GM18873 (cell line): ENCODE measurements at regions not wholly inside any gene's neighbourhood (a gene's known extent, or its start where the extent isn't known, plus 50 kb on each side); places are given as distances from the start of the nearest gene placed in this dataset.
"Not testable (repeated sequence)": the region's sequence is repeated elsewhere in the genome, so short reads cannot be mapped to it uniquely, and the experiment has no call there.

Experiments
- ATAC-seq: cut with Tn5 transposase; IDR thresholded peaks from one replicate; pipeline ENCODE4 v1.9.1; 2021; ENCODE audit warnings: mild to moderate bottlenecking, moderate library complexity, moderate number of reproducible peaks; ENCODE audit not compliant: unreplicated experiment, low FRiP score

DNA sequence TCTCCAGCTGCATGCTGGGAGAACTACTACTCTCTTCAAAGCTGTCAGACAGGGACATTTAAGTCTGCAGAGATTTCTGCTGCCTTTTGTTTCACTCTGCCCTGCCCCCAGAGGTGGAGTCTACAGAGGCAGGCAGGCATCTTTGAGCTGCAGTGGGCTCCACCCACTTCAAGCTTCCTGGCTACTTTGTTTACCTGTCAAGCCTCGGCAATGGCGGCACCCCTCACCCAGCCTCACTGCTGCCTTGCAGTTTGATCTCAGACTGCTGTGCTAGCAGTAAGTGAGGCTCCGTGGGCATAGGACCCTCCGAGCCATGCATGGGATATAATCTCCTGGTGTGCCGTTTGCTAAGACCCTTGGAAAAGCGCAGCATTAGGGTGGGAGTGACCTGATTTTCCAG is 61.7 kb downstream of the DMRTA1 start:
- ATAC-seq = not testable (repeated sequence)

DNA sequence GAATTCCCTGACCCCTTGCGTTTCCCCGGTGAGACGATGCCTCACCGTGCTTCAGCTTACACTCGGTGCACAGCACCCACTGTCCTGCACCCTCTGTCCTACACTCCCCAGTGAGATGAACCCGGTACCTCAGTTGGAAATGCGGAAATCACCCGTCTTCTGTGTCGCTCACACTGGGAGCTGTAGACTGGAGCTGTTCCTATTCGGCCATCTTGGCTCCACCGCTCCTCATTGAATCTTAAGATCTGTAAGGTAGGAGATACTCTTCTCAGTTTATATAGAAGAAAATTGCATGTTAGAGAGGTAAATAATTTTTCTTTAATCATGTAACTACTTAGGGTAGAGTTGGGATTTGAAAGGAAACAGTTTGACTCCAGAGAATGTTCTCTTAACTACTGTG is 62.2 kb downstream of the DMRTA1 start:
- no peak for ATAC-seq

DNA sequence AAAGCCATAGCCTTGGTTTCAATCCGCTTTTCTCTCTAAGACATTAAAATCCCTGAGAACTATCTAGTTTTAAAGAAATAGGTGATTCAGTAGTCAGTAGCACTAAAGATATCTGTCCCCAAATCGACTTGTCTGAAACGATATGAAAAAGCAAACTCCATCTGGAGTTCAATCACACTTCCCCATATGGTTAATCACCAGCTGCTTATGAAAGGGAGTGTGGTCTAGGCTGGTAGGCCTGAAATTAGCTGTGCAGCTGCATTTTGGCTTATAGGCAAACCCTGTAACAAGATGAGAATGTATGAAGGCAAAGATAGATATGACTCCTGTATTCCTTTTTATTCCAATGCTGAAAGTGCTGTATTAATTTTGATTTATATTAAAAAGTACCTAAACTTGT is 65.9 kb downstream of the DMRTA1 start:
- peak; percentile 80 for ATAC-seq

DNA sequence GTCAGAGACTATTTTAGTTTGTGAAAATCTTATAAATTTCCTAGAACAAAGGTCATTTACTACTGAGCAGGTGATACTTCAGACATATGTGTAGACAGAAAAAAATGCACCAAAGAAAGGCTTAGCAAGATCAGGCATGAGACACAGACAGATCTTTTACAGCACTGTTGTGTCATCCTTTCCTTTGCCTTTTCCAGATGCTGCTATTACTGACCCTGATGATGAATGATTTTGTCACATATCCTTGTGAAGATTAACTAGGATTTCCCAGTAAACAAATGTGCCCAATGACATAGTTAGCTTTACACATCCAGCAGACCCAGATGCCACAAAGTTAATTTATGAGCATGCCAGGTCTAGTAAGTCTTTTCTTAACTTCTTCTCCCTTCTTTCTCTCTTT is 68.2 kb downstream of the DMRTA1 start:
- ATAC-seq = no peak

DNA sequence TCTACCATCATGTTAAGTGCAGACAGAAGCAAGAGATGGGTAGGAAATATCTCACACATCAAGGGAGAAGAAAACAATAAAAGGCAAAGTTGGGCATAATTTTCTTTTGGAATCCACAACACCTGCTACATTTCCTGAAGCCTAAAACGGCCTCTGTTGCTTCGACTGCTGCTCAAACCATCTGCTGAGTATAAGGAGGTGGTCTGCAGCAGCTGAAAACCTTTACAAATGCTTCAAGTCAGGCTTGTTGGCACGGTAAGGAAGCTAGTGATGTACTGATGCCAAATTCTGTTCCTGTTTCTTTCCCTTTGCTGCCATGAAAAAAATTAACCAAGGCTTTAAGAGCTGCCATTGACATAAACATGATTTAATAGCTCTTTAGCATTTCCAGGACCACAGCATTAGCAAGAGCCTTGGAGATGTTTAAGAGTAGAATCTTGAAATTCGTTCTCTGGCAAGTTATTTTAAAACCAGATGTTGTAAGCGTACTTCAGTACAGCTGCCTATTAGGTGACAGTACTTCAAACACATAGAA is 75.6 kb downstream of the DMRTA1 start:
- ATAC-seq = no peak

- no peak for ATAC-seq
Measured at GRCh38 chr9:22528485-22528884, 81.9 kb downstream of the DMRTA1 start.

GRCh38 chr9:22529426-22530199 is 83.0 kb downstream of the DMRTA1 start:
- no peak for ATAC-seq

DNA sequence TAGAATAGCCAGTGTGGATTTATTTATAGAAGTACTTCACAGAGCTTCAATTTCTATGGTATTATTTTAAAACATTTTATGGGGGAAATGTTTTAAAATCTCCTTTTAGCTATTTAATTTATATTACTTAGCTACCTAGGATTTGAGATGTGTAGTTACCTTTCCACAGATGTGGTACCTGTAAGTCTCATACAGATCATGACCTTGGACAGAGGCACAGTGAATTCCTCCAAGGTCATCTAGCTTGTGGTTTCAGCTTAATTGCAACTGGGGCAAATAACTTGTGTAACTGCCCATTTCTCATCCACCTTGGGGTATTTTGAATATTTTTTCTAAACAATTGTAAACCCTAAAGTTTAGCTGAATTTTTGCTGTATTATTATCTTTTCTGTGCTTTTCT is 89.2 kb downstream of the DMRTA1 start:
- no peak for ATAC-seq

DNA sequence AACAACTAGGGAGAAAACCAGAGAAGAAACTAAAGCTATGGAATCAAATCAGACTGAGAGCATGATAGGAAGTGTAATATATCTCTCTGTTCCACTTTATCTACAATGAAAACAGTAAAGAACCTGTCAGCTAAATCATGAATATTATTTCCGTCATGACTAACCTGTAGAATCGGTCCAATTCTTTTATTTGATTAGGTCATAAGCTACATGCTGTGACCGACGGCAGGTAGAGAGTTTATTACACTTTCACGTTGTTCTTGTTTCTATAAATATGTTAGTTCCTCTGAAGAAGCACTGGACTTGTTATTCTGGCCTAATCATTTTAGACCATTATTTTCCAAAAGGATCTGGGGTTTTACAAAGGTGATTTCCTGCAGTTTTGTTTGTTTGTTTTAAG is 91.1 kb downstream of the DMRTA1 start:
- no peak for ATAC-seq

DNA sequence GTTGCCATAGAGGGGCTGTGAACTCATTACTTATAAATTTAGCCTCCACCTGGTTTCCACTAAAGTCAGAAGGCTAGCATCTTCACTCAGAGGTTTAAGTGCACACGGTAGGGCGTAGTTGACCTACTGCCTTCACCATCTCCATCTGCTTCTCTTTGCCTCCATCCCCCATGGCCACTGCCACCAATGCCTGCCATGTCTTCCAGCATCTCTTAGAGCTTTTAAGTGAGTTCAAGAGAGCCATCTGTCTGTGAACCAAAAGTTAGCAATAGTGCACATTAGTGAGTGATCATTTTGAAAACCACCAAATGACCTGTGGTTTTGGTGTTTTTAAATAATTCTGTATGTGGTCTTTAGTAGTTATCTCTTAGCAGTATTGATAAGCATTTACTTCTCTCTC is 102.0 kb downstream of the DMRTA1 start:
- ATAC-seq = no peak

- ATAC-seq = no peak
Measured at GRCh38 chr9:22574740-22575139, 128.1 kb downstream of the DMRTA1 start.

DNA sequence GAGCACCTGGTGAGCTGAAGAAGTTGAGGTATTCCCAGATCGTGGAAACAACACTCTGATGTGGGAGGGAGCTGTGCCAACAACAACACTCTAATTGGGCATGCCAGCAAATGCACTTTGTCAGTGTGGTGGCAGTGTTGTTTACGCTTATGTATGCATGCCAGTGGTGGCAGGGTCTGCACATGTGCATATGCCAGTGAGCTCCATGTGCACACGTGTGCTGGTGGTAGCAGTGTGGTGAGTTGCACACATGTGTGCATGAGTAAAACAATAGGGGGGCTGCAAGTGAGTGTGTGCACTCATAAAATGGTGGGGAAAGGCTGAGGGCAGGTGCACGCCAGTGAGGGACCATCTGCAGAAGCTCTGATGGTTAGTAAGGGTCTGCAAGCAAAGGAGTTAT is 134.2 kb downstream of the DMRTA1 start:
- ATAC-seq = no peak

- no peak for ATAC-seq
Measured at GRCh38 chr9:22582221-22582620, 135.6 kb downstream of the DMRTA1 start.

DNA sequence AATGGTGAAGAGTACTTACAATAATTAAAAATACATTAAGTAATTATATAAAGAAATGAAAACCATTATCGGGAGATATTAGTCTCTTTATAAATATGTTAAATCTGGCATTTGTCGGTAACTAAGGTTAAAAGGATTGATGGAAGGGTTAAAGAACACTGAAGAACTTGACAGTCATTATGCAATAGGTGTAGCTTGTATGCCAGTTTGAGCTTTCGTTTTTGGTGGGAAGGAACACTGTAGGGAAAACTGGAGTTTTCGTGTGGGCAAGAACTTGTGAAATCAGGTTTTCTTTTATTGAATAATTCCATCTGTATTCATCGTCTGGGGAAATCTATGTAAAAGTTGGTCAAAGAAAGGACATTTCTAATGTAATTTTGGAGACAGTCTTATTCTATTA is 142.3 kb downstream of the DMRTA1 start:
- ATAC-seq = no peak

GRCh38 chr9:22590336-22591033 is 143.9 kb downstream of the DMRTA1 start:
- no peak for ATAC-seq

DNA sequence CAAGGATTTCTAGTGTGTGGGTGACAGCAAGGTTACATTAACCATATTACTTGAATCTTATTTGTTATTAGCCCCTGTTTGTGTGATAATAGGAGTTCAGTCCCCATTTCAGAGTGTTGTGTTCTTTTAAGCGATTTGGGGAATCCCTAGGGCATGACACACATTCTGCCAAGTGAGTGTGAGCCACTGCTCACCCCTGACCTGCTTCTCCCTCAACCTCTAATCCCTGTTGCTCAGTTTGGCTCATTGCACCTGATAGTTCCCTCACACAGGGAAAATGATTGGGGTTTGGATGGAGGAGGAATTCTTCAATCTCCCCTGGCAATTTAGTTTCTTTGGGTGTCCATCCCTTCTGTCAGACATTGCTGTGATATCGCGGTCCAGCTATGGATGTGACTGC is 149.2 kb downstream of the DMRTA1 start:
- ATAC-seq = no peak

DNA sequence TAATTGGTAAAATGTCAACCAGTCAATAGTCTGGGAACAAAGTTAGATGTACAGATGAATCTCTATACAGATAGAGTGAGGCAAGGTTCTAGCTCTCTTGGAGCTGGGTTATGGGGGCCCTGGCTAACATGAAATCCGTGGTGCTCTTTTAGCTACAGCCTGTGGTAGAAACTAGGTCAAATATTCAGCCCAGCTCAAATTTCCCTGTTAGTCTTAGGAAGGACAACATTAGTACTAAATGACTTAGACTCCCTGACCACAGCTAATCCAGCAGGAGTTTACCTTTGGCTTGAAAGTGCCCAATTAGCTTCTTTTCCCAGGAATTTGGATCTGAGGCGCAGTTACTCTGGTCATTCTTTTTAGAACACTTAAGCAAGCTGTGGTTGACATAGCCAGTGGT is 170.5 kb downstream of the DMRTA1 start:
- no peak for ATAC-seq

DNA sequence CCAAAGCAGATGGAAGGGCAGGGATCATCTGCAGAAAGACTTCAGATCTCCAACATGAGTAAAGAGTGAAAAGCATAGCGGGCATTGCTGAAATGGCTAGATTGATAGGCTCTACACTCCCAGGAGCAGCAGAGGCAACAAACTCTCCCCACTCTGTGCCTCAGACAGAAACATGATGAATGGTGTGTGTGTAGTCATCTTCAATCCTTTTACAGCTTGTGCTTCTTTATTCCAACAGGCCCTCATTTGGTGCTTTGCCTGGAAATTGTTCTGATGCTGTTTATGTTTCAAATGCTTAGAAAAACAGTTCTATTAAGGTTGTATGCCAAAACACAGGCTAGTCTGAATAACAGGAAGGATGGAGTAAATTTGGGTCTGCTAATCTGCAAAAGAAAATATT is 176.2 kb downstream of the DMRTA1 start:
- ATAC-seq = no peak

- ATAC-seq = no peak
Measured at GRCh38 chr9:22623236-22623635, 176.6 kb downstream of the DMRTA1 start.

- ATAC-seq = no peak
Measured at GRCh38 chr9:22625540-22625939, 178.9 kb downstream of the DMRTA1 start.

DNA sequence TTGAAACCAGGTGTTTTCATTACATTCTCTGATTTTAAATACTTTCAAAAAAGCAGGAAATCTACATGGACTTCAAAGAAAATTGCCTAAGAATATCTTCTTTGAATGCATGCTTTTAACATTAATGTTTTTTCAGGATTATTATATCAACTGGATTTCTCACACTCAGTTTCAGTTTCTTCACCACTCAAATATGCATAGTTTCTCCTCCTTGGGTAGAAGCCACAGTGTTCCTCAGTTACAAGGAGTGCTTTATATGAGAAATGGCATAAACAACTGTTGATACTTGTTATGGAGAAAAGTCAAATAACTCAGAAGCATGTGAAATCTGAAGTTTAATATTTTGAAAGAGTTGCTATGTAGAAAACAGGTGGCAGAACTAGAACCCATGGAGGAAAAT is 196.9 kb downstream of the DMRTA1 start:
- no peak for ATAC-seq

DNA sequence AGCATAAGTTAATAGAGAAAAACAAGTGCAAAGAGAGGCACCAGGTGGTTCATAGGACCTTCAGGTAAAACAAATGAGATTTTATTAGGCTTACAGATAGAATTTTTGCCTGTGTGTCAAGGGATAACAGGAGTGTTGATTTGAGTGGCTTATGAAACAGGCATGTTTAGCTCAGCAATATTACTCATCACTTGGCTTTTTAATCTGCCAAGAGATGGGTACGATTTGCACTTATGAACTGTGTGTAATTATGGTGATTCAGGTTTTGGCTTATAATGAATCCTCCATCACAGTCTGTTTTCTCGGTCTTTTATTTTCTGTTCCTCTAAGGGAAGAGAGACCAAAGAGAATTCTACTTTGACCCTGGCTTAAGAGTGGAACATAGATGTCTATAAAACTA is 199.3 kb downstream of the DMRTA1 start:
- no peak for ATAC-seq
